GDM1 (cell line): ENCODE measurements at regions not wholly inside any gene's neighbourhood (a gene's known extent, or its start where the extent isn't known, plus 50 kb on each side); places are given as distances from the start of the nearest gene placed in this dataset.

Source experiments
- DNase-seq: peaks from one replicate; lab custom pipeline; 2025; lab: John Stamatoyannopoulos, UW

GRCh38 chr13:26932465-26932864, 171.9 kb upstream of the GPR12 start:
- DNase-seq, result no peak

GRCh38 chr13:26929971-26930730, 169.6 kb upstream of the GPR12 start:
- peak; percentile 60 for DNase-seq

GRCh38 chr13:26927511-26927910, 166.9 kb upstream of the GPR12 start:
- no peak for DNase-seq

- DNase-seq, result no peak
Measured at GRCh38 chr13:26926371-26926770, 165.8 kb upstream of the GPR12 start.

GRCh38 chr13:26923824-26924605, 163.4 kb upstream of the GPR12 start:
- no peak for DNase-seq

GRCh38 chr13:26921918-26922317, 161.3 kb upstream of the GPR12 start:
- no peak for DNase-seq

- no peak for DNase-seq
Measured at GRCh38 chr13:26920614-26921355, 160.2 kb upstream of the GPR12 start.

GRCh38 chr13:26919732-26920131, 159.1 kb upstream of the GPR12 start:
- DNase-seq, result no peak

- DNase-seq, result no peak
Measured at GRCh38 chr13:26919311-26919710, 158.7 kb upstream of the GPR12 start.

- DNase-seq, result peak; percentile 81
Measured at GRCh38 chr13:26914624-26915023, 154.0 kb upstream of the GPR12 start.

- DNase-seq, result no peak
Measured at GRCh38 chr13:26914148-26914547, 153.6 kb upstream of the GPR12 start.

GRCh38 chr13:26910754-26911465, 150.3 kb upstream of the GPR12 start:
- no peak for DNase-seq

- no peak for DNase-seq
Measured at GRCh38 chr13:26909477-26909876, 148.9 kb upstream of the GPR12 start.

- no peak for DNase-seq
Measured at GRCh38 chr13:26908126-26908525, 147.5 kb upstream of the GPR12 start.

GRCh38 chr13:26899202-26899601, 138.6 kb upstream of the GPR12 start:
- no peak for DNase-seq

GRCh38 chr13:26897706-26898550, 137.3 kb upstream of the GPR12 start:
- DNase-seq, result no peak

GRCh38 chr13:26896986-26897668, 136.5 kb upstream of the GPR12 start:
- DNase-seq, result no peak

- no peak for DNase-seq
Measured at GRCh38 chr13:26895808-26896466, 135.4 kb upstream of the GPR12 start.

- DNase-seq, result no peak
Measured at GRCh38 chr13:26895081-26895807, 134.7 kb upstream of the GPR12 start.
